Vagina (tissue), 2 donors: ENCODE measurements at regions not wholly inside any gene's neighbourhood (a gene's known extent, or its start where the extent isn't known, plus 50 kb on each side); places are given as distances from the start of the nearest gene placed in this dataset.

Experiments used
- CTCF ChIP-seq, 3 experiments: fragments of 450-650 bp in 2 of 3; fragments of 200-600 bp in 1 of 3; sonication (generic) in 1 of 3; IDR thresholded peaks; one replicate each; pipeline ENCODE4 v1.5.1; 2017 to 2019; ENCODE audit warnings: antibody characterized with exemption in 3 of 3, mild to moderate bottlenecking in 2 of 3, moderate library complexity in 2 of 3
- POLR2AphosphoS5 ChIP-seq, 2 donors: sonication (generic); formaldehyde crosslinking; IDR thresholded peaks; one replicate each; pipeline ENCODE4 v1.9.0; 2017; ENCODE audit warnings: antibody characterized with exemption in 2 of 2, mild to moderate bottlenecking in 2 of 2, low read depth in 1 of 2; ENCODE audit not compliant: insufficient read depth in 1 of 2

GRCh38 chr10:43888586-43888985 lies 239.9 kb upstream of the ZNF32 start:
- no peak for TF ChIP-seq CTCF (IDR thresholded peaks at IDR 0.05)
- TF ChIP-seq POLR2AphosphoS5 (IDR thresholded peaks at IDR 0.05; ENCODE audit: insufficient read depth in 1 of 2, low read depth in 1 of 2): no peak
